NCI-H187 treated with DMSO at 0.1 percent for 48 hours (cell line): ENCODE measurements at regions not wholly inside any gene's neighbourhood (a gene's known extent, or its start where the extent isn't known, plus 50 kb on each side); places are given as distances from the start of the nearest gene placed in this dataset.
"Not testable (repeated sequence)": the region's sequence is repeated elsewhere in the genome, so short reads cannot be mapped to it uniquely, and the experiment has no call there.

Experiments used
- DNase-seq: peaks from one replicate; lab custom pipeline; 2025; lab: John Stamatoyannopoulos, UW

GRCh38 chr3:187852842-187853730, 107.8 kb upstream of the BCL6 start:
- DNase-seq, result no peak

- DNase-seq, result no peak
Observed at GRCh38 chr3:187855131-187855530, 109.9 kb upstream of the BCL6 start.

GRCh38 chr3:187856555-187856954, 111.3 kb upstream of the BCL6 start:
- no peak for DNase-seq

GRCh38 chr3:187858041-187858440, 112.8 kb upstream of the BCL6 start:
- DNase-seq, result no peak

- no peak for DNase-seq
Observed at GRCh38 chr3:187858711-187859110, 113.4 kb upstream of the BCL6 start.

GRCh38 chr3:187862701-187863277, 117.5 kb upstream of the BCL6 start:
- DNase-seq, result not testable (repeated sequence)

GRCh38 chr3:187870360-187871203, 125.3 kb upstream of the BCL6 start:
- no peak for DNase-seq

- no peak for DNase-seq
Observed at GRCh38 chr3:187871204-187871591, 125.9 kb upstream of the BCL6 start.

- no peak for DNase-seq
Observed at GRCh38 chr3:187871848-187872247, 126.6 kb upstream of the BCL6 start.

- no peak for DNase-seq
Observed at GRCh38 chr3:187873843-187874242, 128.6 kb upstream of the BCL6 start.

- DNase-seq, result no peak
Observed at GRCh38 chr3:187875863-187876262, 130.6 kb upstream of the BCL6 start.

- DNase-seq, result no peak
Observed at GRCh38 chr3:187878772-187879518, 133.7 kb upstream of the BCL6 start.

GRCh38 chr3:187880441-187880840, 135.2 kb upstream of the BCL6 start:
- DNase-seq, result no peak

- no peak for DNase-seq
Observed at GRCh38 chr3:187880851-187881250, 135.6 kb upstream of the BCL6 start.

- no peak for DNase-seq
Observed at GRCh38 chr3:187888701-187889100, 143.4 kb upstream of the BCL6 start.

GRCh38 chr3:187889106-187889505, 143.8 kb upstream of the BCL6 start:
- no peak for DNase-seq

GRCh38 chr3:187889601-187890404, 144.5 kb upstream of the BCL6 start:
- no peak for DNase-seq

- not testable (repeated sequence) for DNase-seq
Observed at GRCh38 chr3:187890405-187890752, 145.1 kb upstream of the BCL6 start.

GRCh38 chr3:187896646-187897045, 151.4 kb upstream of the BCL6 start:
- DNase-seq, result no peak

GRCh38 chr3:187899246-187899645, 154.0 kb upstream of the BCL6 start:
- DNase-seq, result no peak
